HepG2 (cell line): ENCODE measurements at regions not wholly inside any gene's neighbourhood (a gene's known extent, or its start where the extent isn't known, plus 50 kb on each side); places are given as distances from the start of the nearest gene placed in this dataset.
A peak's percentile ranks its signal among the peaks of the same experiment; 100 is the strongest.

Source experiments
- ATAC-seq: fragments of 200-7000 bp; cut with Tn5 transposase; 3 replicates; pipeline ENCODE4 v1.9.1; 2020; ENCODE audit warnings: mild to moderate bottlenecking, moderate library complexity
- BruUV-seq: library from RNA; stranded (reverse); fragments of 400-500 nt; replicated peaks from 2 replicates; lab custom pipeline; 2021; lab: Mats Ljungman, UMichigan
- CTCF ChIA-PET: fragments of 300-600 bp; formaldehyde crosslinking; extraction: SDS; loops from one replicate; lab custom pipeline; 2021; ENCODE audit warnings: low total read pairs, inconsistent platforms, low intra/inter-chr PET ratio; lab: Yijun Ruan, JAX
- POLR2A ChIA-PET: fragments of 350-600 bp; sonication (Branson Sonifier 250); formaldehyde crosslinking; loops from one replicate; lab custom pipeline; 2020; ENCODE audit warnings: antibody characterized with exemption, inconsistent platforms; lab: Yijun Ruan, JAX
- DNase-seq: peaks from one replicate; pipeline ENCODE4 v3.0.0-alpha.2; 2015; ENCODE audit warnings: low spot score
- FAIRE-seq: peaks from 3 replicates; lab custom pipeline; 2011; peaks lifted over from hg19 to GRCh38; lab: Jason Lieb, UNC
- H2AFZ ChIP-seq: one replicate; pipeline ENCODE4 v1.6.1; 2011; ENCODE audit warnings: low read length, inconsistent platforms
- H3K27ac ChIP-seq: fragments of 300-600 bp; 3 replicates; pipeline ENCODE4 v1.8.0; 2011; ENCODE audit warnings: mixed run types, mild to moderate bottlenecking, mixed read lengths, low read length, inconsistent platforms; ENCODE audit not compliant: insufficient read depth; ENCODE audit errors: extremely low read length
- H3K27me3 ChIP-seq, 2 experiments: fragments of 200-600 bp in 1 of 2; 2 replicates in 1 of 2; 3 replicates in 1 of 2; pipeline versions ENCODE4 v1.6.0 to v1.8.0; 2011; ENCODE audit warnings: low read length in 2 of 2, mild to moderate bottlenecking in 2 of 2, moderate library complexity in 2 of 2, inconsistent platforms in 1 of 2; ENCODE audit not compliant: insufficient read depth in 2 of 2, control insufficient read depth in 1 of 2
- H3K36me3 ChIP-seq, 2 experiments: fragments of 200-600 bp in 1 of 2; replicated peaks in 1 of 2; 2 replicates in 1 of 2; 3 replicates in 1 of 2; pipeline versions ENCODE4 v1.5.1 to v1.8.0; 2011; ENCODE audit warnings: low read length in 2 of 2, inconsistent platforms in 1 of 2; ENCODE audit not compliant: insufficient read depth in 2 of 2, control insufficient read depth in 1 of 2
- H3K4me1 ChIP-seq: 2 replicates; pipeline ENCODE4 v1.5.1; 2012; ENCODE audit warnings: low read length, inconsistent platforms; ENCODE audit not compliant: insufficient read depth
- H3K4me2 ChIP-seq: 2 replicates; pipeline ENCODE4 v1.6.0; 2011; ENCODE audit warnings: low read depth, low read length, inconsistent platforms
- H3K4me3 ChIP-seq, 3 experiments: fragments of 200-600 bp in 1 of 3; sonication (generic), shearing (Covaris generic) in 1 of 3; replicated peaks in 1 of 3; 2 replicates each; pipeline ENCODE4 v1.5.1; 2011 to 2016; ENCODE audit warnings: low read length in 3 of 3, inconsistent platforms in 2 of 3, low read depth in 2 of 3, mild to moderate bottlenecking in 2 of 3, control low read depth in 1 of 3, mixed read lengths in 1 of 3; ENCODE audit not compliant: insufficient read depth in 1 of 3
- H3K79me2 ChIP-seq: one replicate; pipeline ENCODE4 v1.6.1; 2011; ENCODE audit warnings: low read length, inconsistent platforms; ENCODE audit not compliant: insufficient read depth
- H3K9ac ChIP-seq: 2 replicates; pipeline ENCODE4 v1.6.0; 2011; ENCODE audit warnings: mild to moderate bottlenecking, low read depth, low read length, inconsistent platforms; ENCODE audit not compliant: insufficient read depth
- H3K9me3 ChIP-seq: 2 replicates; pipeline ENCODE4 v1.5.1; 2012; ENCODE audit warnings: mild to moderate bottlenecking, low read length
- H4K20me1 ChIP-seq: 2 replicates; pipeline ENCODE4 v1.6.0; 2011; ENCODE audit warnings: inconsistent platforms, mild to moderate bottlenecking, low read length, moderate library complexity; ENCODE audit not compliant: insufficient read depth
- EHMT2 ChIP-seq: fragments of 200-600 bp; sonication (generic); IDR thresholded peaks from 2 replicates; pipeline ENCODE4 v1.7.0; 2017; ENCODE audit warnings: antibody characterized with exemption, low read depth, low read length, borderline replicate concordance
- GFI1 ChIP-seq: sonication (generic); formaldehyde crosslinking; IDR thresholded peaks from 2 replicates; pipeline ENCODE4 v1.5.0; 2020; ENCODE audit warnings: missing genetic modification reagents, mild to moderate bottlenecking, borderline replicate concordance
- KLF13 ChIP-seq: sonication (generic); formaldehyde crosslinking; IDR thresholded peaks from 2 replicates; pipeline ENCODE4 v1.4.0; 2020; ENCODE audit warnings: mild to moderate bottlenecking, missing genetic modification reagents
- KLF16 ChIP-seq, 2 experiments: sonication (generic) in 1 of 2; formaldehyde crosslinking in 1 of 2; IDR thresholded peaks; 2 replicates each; pipeline versions ENCODE4 v1.6.1 to v1.8.0; 2016 to 2023; ENCODE audit warnings: missing genetic modification reagents in 2 of 2, missing compliant biosample characterization in 1 of 2
- MLX ChIP-seq: IDR thresholded peaks from 2 replicates; pipeline ENCODE4 v1.6.1; 2016
- NCOA1 ChIP-seq: sonication (generic); formaldehyde crosslinking; IDR thresholded peaks from 2 replicates; pipeline ENCODE4 v1.9.0; 2021; ENCODE audit warnings: missing genetic modification reagents
- NFE2L1 ChIP-seq: sonication (generic); formaldehyde crosslinking; IDR thresholded peaks from 2 replicates; pipeline ENCODE4 v1.4.0; 2020; ENCODE audit warnings: missing genetic modification reagents, mild to moderate bottlenecking, borderline replicate concordance
- NFRKB ChIP-seq: fragments of 450-650 bp; IDR thresholded peaks from 2 replicates; pipeline ENCODE4 v1.6.1; 2017
- RORA ChIP-seq: sonication (generic); formaldehyde crosslinking; IDR thresholded peaks from 2 replicates; pipeline ENCODE4 v1.5.0; 2020; ENCODE audit warnings: mild to moderate bottlenecking, missing genetic modification reagents, moderate library complexity
- TBL1XR1 ChIP-seq: fragments of 150-350 bp; IDR thresholded peaks from 2 replicates; pipeline ENCODE4 v1.6.1; 2014; ENCODE audit warnings: borderline replicate concordance, low read length; ENCODE audit not compliant: partially characterized antibody
- ZNF44 ChIP-seq: sonication (generic); formaldehyde crosslinking; IDR thresholded peaks from 2 replicates; pipeline ENCODE4 v1.5.1; 2020; ENCODE audit warnings: mild to moderate bottlenecking, missing genetic modification reagents
- WGBS: methylation state at CpG from one replicate; pipeline ENCODE4 v1.1.6; 2017; ENCODE audit warnings: low lambda C conversion rate; 5-methylcytosine and 5-hydroxymethylcytosine counted together
- in situ Hi-C: cut with HindIII; loops from 2 replicates; pipeline ENCODE4 v1.10.0; 2017; ENCODE audit warnings: low pct_unique_long_range_greater_than_20kb; ENCODE audit not compliant: extremely low pct_ligation_motif_present
- intact Hi-C: fragments of 100-400 bp; cut with micrococcal nuclease; formaldehyde crosslinking; loops from one replicate; pipeline ENCODE4 v1.10.0; 2022; ENCODE audit not compliant: unreplicated experiment
- TF ChIP-seq, protein P1 (sequence below): sonication (generic); formaldehyde crosslinking; IDR thresholded peaks from 2 replicates; pipeline ENCODE4 v1.4.0; 2020; ENCODE audit warnings: missing genetic modification reagents, low read depth, mild to moderate bottlenecking, borderline replicate concordance

GRCh38 chr5:136638084-136638483 lies 272.7 kb upstream of the TRPC7 start:
- Histone ChIP-seq H3K27ac (no peak overlapping the region), H3K9ac (no peak overlapping the region), H4K20me1 (no peaks in the 10 kb centered on the region), H3K4me3 (no peak overlapping the region), H3K9me3 (no peaks in the 10 kb centered on the region), H3K79me2 (no peaks in the 10 kb centered on the region), H3K4me2 (no peak overlapping the region), H3K4me1 (no peaks in the 10 kb centered on the region), H3K27me3 (peaks cover 0 to 3% of the 10 kb centered on the region in 2 experiments; a peak in 1 of 5 replicates), H2AFZ (no peak overlapping the region), H3K36me3 (no peaks in the 10 kb centered on the region)
- intact Hi-C loops (loop anchor here (1.0 kb wide), 1 partner anchor 132 kb away; no protein-coding TSS in a partner anchor), in situ Hi-C loops (no loop called here)
- POLR2A ChIA-PET = no interaction called here
- BruUV-seq = no TSS peak
- CTCF ChIA-PET = no interaction called here
- ATAC-seq = peak; percentile 47; the same call in 2 of the 3 replicates
- WGBS = 0% methylated on average over 1 of the region's 1 CpG
- no peak for DNase-seq
- FAIRE-seq = no peak
- TF ChIP-seq KLF16 (CRISPR knock-in tag; IDR thresholded peaks at IDR 0.05) = no peak
- TF ChIP-seq NFRKB = no peak
- TF ChIP-seq EHMT2 = no peak
- TF ChIP-seq TBL1XR1 = no peak
- no peak for TF ChIP-seq ZNF44 (CRISPR knock-in tag)
- no peak for TF ChIP-seq KLF13
- no peak for TF ChIP-seq NCOA1
- no peak for TF ChIP-seq NFE2L1 (CRISPR knock-in tag)
- TF ChIP-seq, protein P1, sequence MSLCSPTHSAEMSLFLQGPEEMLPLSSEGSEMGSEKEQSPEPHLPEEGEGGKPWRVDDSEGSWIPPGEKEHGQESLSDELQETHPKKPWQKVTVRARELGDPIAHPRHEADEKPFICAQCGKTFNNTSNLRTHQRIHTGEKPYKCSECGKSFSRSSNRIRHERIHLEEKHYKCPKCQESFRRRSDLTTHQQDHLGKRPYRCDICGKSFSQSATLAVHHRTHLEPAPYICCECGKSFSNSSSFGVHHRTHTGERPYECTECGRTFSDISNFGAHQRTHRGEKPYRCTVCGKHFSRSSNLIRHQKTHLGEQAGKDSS (CRISPR knock-in tag) = no peak
- no peak for TF ChIP-seq MLX (CRISPR knock-in tag)
- TF ChIP-seq GFI1 = no peak
- no peak for TF ChIP-seq RORA (CRISPR knock-in tag)
